NCI-H1092 (cell line): ENCODE measurements at regions not wholly inside any gene's neighbourhood (a gene's known extent, or its start where the extent isn't known, plus 50 kb on each side); places are given as distances from the start of the nearest gene placed in this dataset.
"Not testable (repeated sequence)": the region's sequence is repeated elsewhere in the genome, so short reads cannot be mapped to it uniquely, and the experiment has no call there.

Experiments
- DNase-seq: peaks from one replicate; lab custom pipeline; 2025; lab: John Stamatoyannopoulos, UW

GRCh38 chrX:122303761-122304160, 880.3 kb upstream of the GRIA3 start:
- no peak for DNase-seq

- DNase-seq = no peak
Observed at GRCh38 chrX:122344816-122345215, 839.3 kb upstream of the GRIA3 start.

- DNase-seq = no peak
Observed at GRCh38 chrX:122363112-122363795, 820.8 kb upstream of the GRIA3 start.

GRCh38 chrX:122375533-122375932, 808.5 kb upstream of the GRIA3 start:
- not testable (repeated sequence) for DNase-seq

- DNase-seq = no peak
Observed at GRCh38 chrX:122389005-122389404, 795.1 kb upstream of the GRIA3 start.

GRCh38 chrX:122418758-122419157, 765.3 kb upstream of the GRIA3 start:
- no peak for DNase-seq

DNA sequence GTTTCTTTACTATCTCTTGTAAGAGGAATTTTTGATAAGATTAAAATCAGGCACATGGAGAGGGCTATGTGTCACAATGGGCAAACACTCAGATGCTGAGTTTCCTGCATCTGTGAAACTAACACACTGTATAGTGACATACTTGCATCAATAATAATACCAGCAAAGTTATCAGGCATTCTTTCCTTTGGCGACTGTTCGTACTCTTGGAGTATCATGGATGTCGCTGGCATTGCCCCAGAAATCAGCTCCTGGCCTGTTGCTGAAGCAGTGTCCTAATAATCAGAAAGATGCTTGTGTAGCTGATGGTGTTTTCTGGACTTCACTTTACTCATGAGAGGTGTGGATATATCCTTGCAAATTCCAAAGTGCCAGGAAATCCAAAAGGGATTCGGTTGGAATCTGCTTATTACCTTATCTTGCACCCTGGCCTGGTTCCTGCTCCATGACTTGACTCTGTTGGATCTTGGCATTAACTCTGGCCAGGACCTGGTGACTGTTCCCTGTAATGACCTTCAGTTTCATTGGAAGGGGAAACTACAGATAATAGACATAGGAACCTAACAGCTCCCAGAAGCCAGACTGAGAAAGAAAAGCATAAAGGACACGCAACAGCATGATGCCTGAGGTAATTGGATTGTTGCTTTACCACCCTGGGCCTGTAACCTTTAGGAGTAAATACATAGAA, 762.5 kb upstream of the GRIA3 start:
- no peak for DNase-seq

- DNase-seq = no peak
Observed at GRCh38 chrX:122422547-122422946, 761.5 kb upstream of the GRIA3 start.

DNA sequence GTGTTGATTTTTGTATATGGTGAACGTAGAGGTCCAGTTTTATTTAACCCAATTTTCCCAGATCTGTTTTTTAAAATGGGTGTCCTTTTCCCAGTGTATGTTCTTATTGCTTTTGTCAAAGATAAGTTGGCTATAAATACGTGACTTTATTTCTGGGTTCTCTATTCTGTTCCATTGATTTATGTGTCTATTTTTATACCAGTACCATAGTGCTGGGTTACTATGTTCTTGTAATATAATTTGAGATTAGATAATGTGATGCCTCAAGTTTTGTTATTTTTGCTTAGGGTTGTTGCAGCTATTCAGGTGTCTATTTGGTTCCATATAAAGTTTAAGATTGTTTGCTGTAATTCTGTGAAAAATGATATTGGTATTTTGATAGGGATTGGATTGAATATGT, 749.1 kb upstream of the GRIA3 start:
- DNase-seq = no peak

DNA sequence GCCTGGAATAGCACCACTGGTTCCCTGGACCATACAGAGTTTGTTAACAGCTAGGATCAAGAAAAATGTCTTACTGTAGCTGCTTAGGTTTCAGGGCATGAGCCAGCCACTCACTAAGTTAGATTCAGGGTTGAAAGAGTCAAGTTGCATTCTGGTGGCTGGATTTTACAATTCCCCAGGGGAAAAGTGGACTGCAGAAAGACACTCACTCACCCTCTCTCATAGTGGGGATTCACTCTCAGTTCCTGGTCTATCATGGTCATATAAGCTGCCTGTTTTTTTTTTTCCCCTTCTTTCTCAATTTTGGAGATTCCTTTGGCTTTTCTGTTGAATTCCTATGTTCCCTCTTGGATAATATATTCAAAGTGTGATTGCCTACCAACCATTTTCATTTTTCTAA, 744.2 kb upstream of the GRIA3 start:
- DNase-seq = no peak

DNA sequence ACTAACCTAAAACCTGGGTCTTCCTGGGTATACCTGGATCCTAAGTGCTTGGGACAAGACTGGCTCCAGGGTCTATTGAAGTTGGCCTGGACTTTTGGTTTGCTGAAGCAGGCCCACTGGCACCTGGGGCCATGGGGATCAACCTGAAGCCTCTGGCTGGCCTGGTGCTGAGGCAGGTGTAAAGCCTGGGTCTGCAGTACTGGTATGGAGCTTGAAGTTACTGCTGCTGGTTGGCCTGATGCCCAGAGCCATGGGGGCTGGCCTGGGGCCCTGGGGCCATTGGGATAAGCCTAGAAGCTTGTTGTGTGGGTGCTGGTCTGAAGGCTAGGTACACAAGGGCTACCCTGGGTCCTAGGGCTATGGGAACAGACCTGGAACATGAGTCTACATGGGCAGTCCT, 743.2 kb upstream of the GRIA3 start:
- DNase-seq = no peak

GRCh38 chrX:122441451-122441850, 742.6 kb upstream of the GRIA3 start:
- DNase-seq = no peak

DNA sequence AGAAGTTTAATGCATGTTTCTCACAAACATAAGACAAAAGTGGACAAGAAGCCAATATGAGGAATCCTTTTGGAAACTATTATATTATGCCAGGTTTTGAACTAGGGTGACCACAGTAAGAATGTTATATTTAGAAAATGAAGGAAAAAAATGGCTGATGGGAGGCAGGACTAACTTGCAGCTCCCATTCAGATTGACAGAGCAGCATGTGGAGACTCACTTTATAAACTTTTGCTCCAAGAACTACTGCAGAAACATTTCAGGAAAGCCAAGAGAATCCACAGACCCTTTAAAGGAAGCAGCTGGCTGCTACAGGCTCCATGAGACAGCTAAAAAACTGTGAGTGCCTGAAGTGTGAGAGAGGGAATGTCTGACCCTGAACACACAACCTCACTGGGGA, 738.6 kb upstream of the GRIA3 start:
- DNase-seq = no peak

GRCh38 chrX:122464341-122464740, 719.7 kb upstream of the GRIA3 start:
- DNase-seq = no peak

GRCh38 chrX:122475306-122475705, 708.8 kb upstream of the GRIA3 start:
- no peak for DNase-seq

DNA sequence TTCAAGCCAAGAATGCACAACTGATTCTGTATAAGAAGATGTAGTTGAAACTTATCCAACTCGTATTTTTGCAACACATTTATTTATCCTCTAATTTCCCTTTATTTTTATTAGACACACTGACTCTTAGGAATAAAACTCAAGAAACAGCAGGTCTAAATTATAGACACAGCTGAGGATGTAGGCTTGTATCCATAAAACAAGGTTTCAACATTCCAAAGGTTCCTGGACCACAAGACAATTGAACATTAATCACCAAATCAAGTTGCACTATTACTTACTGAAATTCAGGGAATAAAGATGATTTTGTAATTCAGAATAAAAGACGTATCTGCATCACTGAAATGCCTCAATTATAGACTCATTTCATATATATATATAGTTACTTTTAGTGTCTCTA, 683.5 kb upstream of the GRIA3 start:
- DNase-seq = no peak

DNA sequence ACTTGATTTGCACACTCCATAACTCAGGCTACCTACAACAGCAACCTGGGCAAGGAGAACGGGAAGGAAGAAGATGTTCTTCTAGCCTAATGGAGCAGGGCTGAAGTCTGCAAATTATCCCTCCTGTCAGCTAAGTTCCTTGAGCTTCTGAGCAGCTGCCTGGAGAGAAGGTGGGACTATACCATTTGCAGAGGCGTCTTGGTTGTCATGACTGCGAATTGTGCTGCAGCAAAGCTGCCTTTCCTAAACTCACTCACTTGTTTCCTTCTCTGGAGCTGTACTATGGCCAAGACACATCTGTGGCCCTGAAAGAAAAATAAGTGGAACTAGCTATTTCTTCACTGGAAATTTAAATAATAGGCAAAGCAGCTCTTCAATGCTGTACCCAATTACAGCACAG, 682.4 kb upstream of the GRIA3 start:
- no peak for DNase-seq

- no peak for DNase-seq
Observed at GRCh38 chrX:122504026-122504425, 680.1 kb upstream of the GRIA3 start.

GRCh38 chrX:122512561-122513072, 671.5 kb upstream of the GRIA3 start:
- no peak for DNase-seq

GRCh38 chrX:122517786-122518185, 666.3 kb upstream of the GRIA3 start:
- no peak for DNase-seq

DNA sequence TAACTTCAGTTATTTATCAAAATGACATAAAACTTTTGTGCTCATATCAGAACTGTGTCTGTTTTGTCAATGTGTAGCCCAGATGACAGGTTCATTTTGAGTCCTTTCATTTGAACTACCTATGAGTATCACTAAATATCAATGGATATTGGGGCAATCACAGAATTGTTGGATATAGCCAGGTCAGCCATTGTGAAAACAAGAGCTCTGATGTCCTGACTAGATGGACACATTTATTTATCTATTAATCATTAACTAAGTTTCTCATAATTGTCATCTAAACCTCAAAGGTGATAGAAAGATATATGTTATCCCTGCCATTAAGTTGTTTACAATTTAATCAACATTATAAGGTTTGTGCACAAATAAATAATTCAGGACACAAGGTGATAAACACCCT, 638.3 kb upstream of the GRIA3 start:
- DNase-seq = no peak

DNA sequence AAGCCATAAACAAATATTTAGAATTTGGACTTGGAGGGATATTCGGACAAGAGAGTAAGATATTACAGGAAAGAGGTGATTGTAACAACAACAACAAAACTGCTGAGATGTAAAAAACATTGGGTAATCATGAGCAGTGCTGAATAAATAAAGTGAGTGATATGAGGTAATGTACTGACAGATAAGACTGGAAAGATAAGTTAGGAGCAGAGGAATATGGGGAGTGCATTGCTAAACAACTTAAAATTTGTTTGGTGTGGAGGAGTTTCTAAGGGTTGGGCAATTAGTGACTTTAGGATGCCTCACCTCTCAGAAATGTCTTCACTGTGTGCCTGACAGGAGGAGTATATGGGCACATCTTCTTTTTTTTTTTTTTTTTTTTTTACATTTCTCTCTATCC, 637.8 kb upstream of the GRIA3 start:
- DNase-seq = no peak

- no peak for DNase-seq
Observed at GRCh38 chrX:122552286-122552800, 631.7 kb upstream of the GRIA3 start.

- no peak for DNase-seq
Observed at GRCh38 chrX:122555925-122556324, 628.2 kb upstream of the GRIA3 start.
